ENCODE measurements at regions not wholly inside any gene's neighbourhood (a gene's known extent, or its start where the extent isn't known, plus 50 kb on each side); places are given as distances from the start of the nearest gene placed in this dataset.

DNA sequence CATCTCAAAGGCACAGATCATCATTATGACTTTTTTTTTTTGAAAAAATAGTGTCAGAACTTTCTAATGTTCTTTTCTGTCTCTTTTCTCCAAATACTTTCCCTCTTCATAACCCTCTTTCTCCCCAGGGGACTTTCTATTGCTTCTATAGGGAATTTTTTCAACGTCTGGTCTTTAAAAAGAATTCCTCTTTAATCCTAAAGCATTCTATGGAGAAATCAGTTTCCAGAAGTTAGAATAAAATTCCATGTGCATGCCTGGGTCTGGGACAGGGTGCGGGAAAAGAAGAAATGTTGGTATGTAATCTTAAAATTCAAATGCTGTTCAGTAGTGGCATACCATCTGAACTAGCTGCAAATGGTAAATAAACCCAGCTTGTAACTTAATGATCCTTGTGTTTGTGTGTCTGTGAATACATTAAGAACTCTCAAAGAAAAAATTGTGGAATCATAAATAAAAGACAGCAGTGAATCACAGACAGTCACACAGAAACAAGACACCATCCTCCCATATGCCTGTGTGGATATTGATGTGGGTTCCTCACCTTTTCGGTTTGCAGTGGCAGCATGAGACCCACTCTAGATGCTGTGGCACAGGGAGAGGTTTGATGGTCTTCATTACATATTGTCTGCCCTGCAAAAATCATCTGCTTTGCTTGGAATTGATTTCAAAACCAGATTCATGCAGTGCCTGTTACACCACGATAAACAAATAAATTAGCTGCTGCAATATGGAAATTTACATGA, 374.7 kb upstream of the NRP1 start:
- Histone ChIP-seq H3K79me2 (ENCODE audit: control insufficient read depth, insufficient read depth, low read length) (no peaks in the 10 kb centered on the region), H3K9me3 (ENCODE audit: control insufficient read depth, insufficient read depth, low read depth, low read length) (no peaks in the 10 kb centered on the region), H2AFZ (ENCODE audit: low read length) (no peak overlapping the region), H3K4me1 (ENCODE audit: control insufficient read depth, extremely low read depth, insufficient read depth, low read length) (peaks cover under 1% of the 10 kb centered on the region), H3K27ac (ENCODE audit: insufficient read depth, low read length) (no peak overlapping the region), H4K20me1 (ENCODE audit: control insufficient read depth, extremely low read depth, insufficient read depth, low read length) (no peaks in the 10 kb centered on the region), H3K4me3 (replicated peaks in 1 of 4; ENCODE audit: control extremely low read depth in 1 of 4, insufficient read depth in 1 of 4, low read depth in 3 of 4, low read length in 4 of 4) (no peak overlapping the region), H3K4me2 (ENCODE audit: extremely low read depth, insufficient read depth, low read length) (no peak overlapping the region), H3K27me3 (ENCODE audit: control insufficient read depth, insufficient read depth, low read length) (no peaks in the 10 kb centered on the region), H3K36me3 (ENCODE audit: control insufficient read depth, insufficient read depth, low read length) (no peaks in the 10 kb centered on the region), H3K9ac (ENCODE audit: insufficient read depth, low read length) (no peak overlapping the region)
- TF ChIP-seq, protein P1, sequence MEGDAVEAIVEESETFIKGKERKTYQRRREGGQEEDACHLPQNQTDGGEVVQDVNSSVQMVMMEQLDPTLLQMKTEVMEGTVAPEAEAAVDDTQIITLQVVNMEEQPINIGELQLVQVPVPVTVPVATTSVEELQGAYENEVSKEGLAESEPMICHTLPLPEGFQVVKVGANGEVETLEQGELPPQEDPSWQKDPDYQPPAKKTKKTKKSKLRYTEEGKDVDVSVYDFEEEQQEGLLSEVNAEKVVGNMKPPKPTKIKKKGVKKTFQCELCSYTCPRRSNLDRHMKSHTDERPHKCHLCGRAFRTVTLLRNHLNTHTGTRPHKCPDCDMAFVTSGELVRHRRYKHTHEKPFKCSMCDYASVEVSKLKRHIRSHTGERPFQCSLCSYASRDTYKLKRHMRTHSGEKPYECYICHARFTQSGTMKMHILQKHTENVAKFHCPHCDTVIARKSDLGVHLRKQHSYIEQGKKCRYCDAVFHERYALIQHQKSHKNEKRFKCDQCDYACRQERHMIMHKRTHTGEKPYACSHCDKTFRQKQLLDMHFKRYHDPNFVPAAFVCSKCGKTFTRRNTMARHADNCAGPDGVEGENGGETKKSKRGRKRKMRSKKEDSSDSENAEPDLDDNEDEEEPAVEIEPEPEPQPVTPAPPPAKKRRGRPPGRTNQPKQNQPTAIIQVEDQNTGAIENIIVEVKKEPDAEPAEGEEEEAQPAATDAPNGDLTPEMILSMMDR (conservative IDR thresholded peaks at IDR 0.05 in 1 of 2, IDR thresholded peaks at IDR 0.05 in 1 of 2; ENCODE audit: low read depth in 1 of 2, low read length in 2 of 2), result no peak
- TF ChIP-seq EZH2 (IDR thresholded peaks at IDR 0.05; ENCODE audit: low read length, missing control alignments), result no peak
- DNase-seq (ENCODE audit: low read depth in 2 of 2), result no peak

DNA sequence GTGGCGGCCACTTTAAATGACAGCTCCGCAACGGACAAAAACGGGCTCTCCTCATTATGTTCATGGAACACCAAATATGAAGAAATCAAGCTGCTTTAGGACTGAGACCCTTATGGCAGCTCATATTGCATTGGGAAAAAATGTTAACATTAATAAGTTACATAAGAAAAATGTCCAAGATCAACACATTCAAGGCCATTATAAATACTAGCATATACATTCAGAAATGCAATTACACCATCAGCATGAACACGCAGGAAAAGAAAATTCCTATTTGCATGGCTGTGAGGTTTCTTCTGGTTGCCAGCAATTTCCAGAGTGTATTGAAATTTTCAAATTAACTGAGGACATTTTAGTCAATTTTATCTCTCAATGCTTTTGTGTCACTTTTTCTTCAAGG, 374.1 kb upstream of the NRP1 start:
- H3K9ac ChIP-seq (ENCODE audit: insufficient read depth, low read length), result no peak overlapping the region
- no peaks in the 10 kb centered on the region for H3K79me2 ChIP-seq (ENCODE audit: control insufficient read depth, insufficient read depth, low read length)
- no peaks in the 10 kb centered on the region for H4K20me1 ChIP-seq (ENCODE audit: control insufficient read depth, extremely low read depth, insufficient read depth, low read length)
- H3K27me3 ChIP-seq (ENCODE audit: control insufficient read depth, insufficient read depth, low read length), result no peaks in the 10 kb centered on the region
- H3K27ac ChIP-seq (ENCODE audit: insufficient read depth, low read length), result no peak overlapping the region
- peaks cover 3% of the 10 kb centered on the region for H3K4me1 ChIP-seq (ENCODE audit: control insufficient read depth, extremely low read depth, insufficient read depth, low read length)
- H3K9me3 ChIP-seq (ENCODE audit: control insufficient read depth, insufficient read depth, low read depth, low read length), result no peaks in the 10 kb centered on the region
- no peak overlapping the region for H2AFZ ChIP-seq (ENCODE audit: low read length)
- no peak overlapping the region for H3K4me2 ChIP-seq (ENCODE audit: extremely low read depth, insufficient read depth, low read length)
- TF ChIP-seq EZH2 (IDR thresholded peaks at IDR 0.05; ENCODE audit: low read length, missing control alignments), result no peak
- TF ChIP-seq, protein P1 (conservative IDR thresholded peaks at IDR 0.05 in 1 of 2, IDR thresholded peaks at IDR 0.05 in 1 of 2; ENCODE audit: low read depth in 1 of 2, low read length in 2 of 2), result no peak
- no peak for DNase-seq (ENCODE audit: low read depth in 2 of 2)
- no peak overlapping the region for H3K4me3 ChIP-seq (replicated peaks in 1 of 4; ENCODE audit: control extremely low read depth in 1 of 4, insufficient read depth in 1 of 4, low read depth in 3 of 4, low read length in 4 of 4)
- no peaks in the 10 kb centered on the region for H3K36me3 ChIP-seq (ENCODE audit: control insufficient read depth, insufficient read depth, low read length)

DNA sequence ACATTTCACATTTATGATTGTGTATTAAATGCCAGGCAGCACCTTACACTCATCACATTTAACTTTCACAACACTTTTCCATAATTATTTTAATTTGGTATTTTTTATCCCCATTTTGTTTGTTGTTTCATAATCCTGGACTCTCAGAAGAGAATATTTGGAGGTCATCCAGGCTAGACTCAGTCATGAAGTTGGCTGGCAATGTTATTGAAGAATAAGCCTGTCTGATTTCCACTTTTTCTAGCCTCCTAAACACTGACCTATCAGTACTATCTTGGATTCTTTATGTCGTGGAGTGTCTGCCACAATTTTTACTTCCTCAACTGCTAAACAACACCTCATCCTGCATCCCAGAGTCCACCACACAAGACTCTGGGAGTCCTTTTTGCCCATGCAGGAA, 372.3 kb upstream of the NRP1 start:
- no peak overlapping the region for H3K9ac ChIP-seq (ENCODE audit: insufficient read depth, low read length)
- TF ChIP-seq, protein P1 (conservative IDR thresholded peaks at IDR 0.05 in 1 of 2, IDR thresholded peaks at IDR 0.05 in 1 of 2; ENCODE audit: low read depth in 1 of 2, low read length in 2 of 2), result no peak
- no peak for TF ChIP-seq EZH2 (IDR thresholded peaks at IDR 0.05; ENCODE audit: low read length, missing control alignments)
- no peaks in the 10 kb centered on the region for H3K27me3 ChIP-seq (ENCODE audit: control insufficient read depth, insufficient read depth, low read length)
- H3K4me2 ChIP-seq (ENCODE audit: extremely low read depth, insufficient read depth, low read length), result no peak overlapping the region
- peaks cover 3% of the 10 kb centered on the region for H3K4me1 ChIP-seq (ENCODE audit: control insufficient read depth, extremely low read depth, insufficient read depth, low read length)
- no peaks in the 10 kb centered on the region for H3K79me2 ChIP-seq (ENCODE audit: control insufficient read depth, insufficient read depth, low read length)
- H3K27ac ChIP-seq (ENCODE audit: insufficient read depth, low read length), result no peak overlapping the region
- no peaks in the 10 kb centered on the region for H4K20me1 ChIP-seq (ENCODE audit: control insufficient read depth, extremely low read depth, insufficient read depth, low read length)
- peak; percentile 38 to 43 for DNase-seq (ENCODE audit: low read depth in 2 of 2)
- no peaks in the 10 kb centered on the region for H3K36me3 ChIP-seq (ENCODE audit: control insufficient read depth, insufficient read depth, low read length)
- H2AFZ ChIP-seq (ENCODE audit: low read length), result no peak overlapping the region
- no peak overlapping the region for H3K4me3 ChIP-seq (replicated peaks in 1 of 4; ENCODE audit: control extremely low read depth in 1 of 4, insufficient read depth in 1 of 4, low read depth in 3 of 4, low read length in 4 of 4)
- H3K9me3 ChIP-seq (ENCODE audit: control insufficient read depth, insufficient read depth, low read depth, low read length), result no peaks in the 10 kb centered on the region
